ENCODE measurements at regions not wholly inside any gene's neighbourhood (a gene's known extent, or its start where the extent isn't known, plus 50 kb on each side); places are given as distances from the start of the nearest gene placed in this dataset.
"Not testable (repeated sequence)": the region's sequence is repeated elsewhere in the genome, so short reads cannot be mapped to it uniquely, and the experiment has no call there.

DNA sequence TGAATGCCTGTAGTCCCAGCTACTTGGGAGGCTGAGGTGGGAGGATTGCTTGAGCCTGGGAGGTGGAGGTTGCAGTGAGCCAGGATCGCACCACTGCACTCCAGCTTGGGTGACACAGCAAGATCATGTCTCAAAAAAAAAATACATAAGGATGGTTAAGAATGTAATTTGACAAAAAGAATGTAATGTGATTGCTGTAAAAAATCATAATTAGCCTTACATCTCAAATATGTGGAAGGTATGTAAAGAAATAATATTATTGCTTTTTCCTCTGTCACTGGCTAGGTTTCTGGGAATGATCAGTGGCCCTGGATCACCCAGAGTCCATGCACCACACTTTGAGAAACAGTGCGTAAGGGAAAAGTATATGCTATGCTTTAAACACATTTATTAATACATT lies 106.1 kb upstream of the C1GALT1C1 start:
- Histone ChIP-seq H3K4me1 (ENCODE audit: low read depth, poor library complexity, severe bottlenecking) (peaks cover 7% of the 10 kb centered on the region), H3K79me2 (ENCODE audit: insufficient read depth, low read depth) (no peaks in the 10 kb centered on the region), H3K4me3 (IDR thresholded peaks at IDR 0.05; ENCODE audit: insufficient read depth, low read depth, low read length) (no peak overlapping the region), H3K27ac (no peak overlapping the region), H3K4me2 (no peak overlapping the region), H3K36me3 (ENCODE audit: insufficient read depth) (no peaks in the 10 kb centered on the region), H3K9ac (no peak overlapping the region), H2AFZ (ENCODE audit: low read depth) (no peak overlapping the region), H4K20me1 (ENCODE audit: insufficient read depth) (no peaks in the 10 kb centered on the region), H3K27me3 (ENCODE audit: insufficient read depth, low read depth) (no peaks in the 10 kb centered on the region)
- TF ChIP-seq, protein P1, sequence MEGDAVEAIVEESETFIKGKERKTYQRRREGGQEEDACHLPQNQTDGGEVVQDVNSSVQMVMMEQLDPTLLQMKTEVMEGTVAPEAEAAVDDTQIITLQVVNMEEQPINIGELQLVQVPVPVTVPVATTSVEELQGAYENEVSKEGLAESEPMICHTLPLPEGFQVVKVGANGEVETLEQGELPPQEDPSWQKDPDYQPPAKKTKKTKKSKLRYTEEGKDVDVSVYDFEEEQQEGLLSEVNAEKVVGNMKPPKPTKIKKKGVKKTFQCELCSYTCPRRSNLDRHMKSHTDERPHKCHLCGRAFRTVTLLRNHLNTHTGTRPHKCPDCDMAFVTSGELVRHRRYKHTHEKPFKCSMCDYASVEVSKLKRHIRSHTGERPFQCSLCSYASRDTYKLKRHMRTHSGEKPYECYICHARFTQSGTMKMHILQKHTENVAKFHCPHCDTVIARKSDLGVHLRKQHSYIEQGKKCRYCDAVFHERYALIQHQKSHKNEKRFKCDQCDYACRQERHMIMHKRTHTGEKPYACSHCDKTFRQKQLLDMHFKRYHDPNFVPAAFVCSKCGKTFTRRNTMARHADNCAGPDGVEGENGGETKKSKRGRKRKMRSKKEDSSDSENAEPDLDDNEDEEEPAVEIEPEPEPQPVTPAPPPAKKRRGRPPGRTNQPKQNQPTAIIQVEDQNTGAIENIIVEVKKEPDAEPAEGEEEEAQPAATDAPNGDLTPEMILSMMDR (conservative IDR thresholded peaks at IDR 0.05; ENCODE audit: low read depth, low read length) = no peak

- TF ChIP-seq, protein P1 (conservative IDR thresholded peaks at IDR 0.05; ENCODE audit: low read depth, low read length) = no peak
- Histone ChIP-seq H3K27ac (no peak overlapping the region), H3K4me3 (IDR thresholded peaks at IDR 0.05; ENCODE audit: insufficient read depth, low read depth, low read length) (no peak overlapping the region), H3K9ac (no peak overlapping the region), H3K4me2 (no peak overlapping the region), H3K27me3 (ENCODE audit: insufficient read depth, low read depth) (no peaks in the 10 kb centered on the region), H3K4me1 (ENCODE audit: low read depth, poor library complexity, severe bottlenecking) (no peaks in the 10 kb centered on the region), H2AFZ (ENCODE audit: low read depth) (no peak overlapping the region), H3K36me3 (ENCODE audit: insufficient read depth) (no peaks in the 10 kb centered on the region), H3K79me2 (ENCODE audit: insufficient read depth, low read depth) (no peaks in the 10 kb centered on the region), H4K20me1 (ENCODE audit: insufficient read depth) (no peaks in the 10 kb centered on the region)
Measured at GRCh38 chrX:120732879-120733278, 103.0 kb upstream of the C1GALT1C1 start.

DNA sequence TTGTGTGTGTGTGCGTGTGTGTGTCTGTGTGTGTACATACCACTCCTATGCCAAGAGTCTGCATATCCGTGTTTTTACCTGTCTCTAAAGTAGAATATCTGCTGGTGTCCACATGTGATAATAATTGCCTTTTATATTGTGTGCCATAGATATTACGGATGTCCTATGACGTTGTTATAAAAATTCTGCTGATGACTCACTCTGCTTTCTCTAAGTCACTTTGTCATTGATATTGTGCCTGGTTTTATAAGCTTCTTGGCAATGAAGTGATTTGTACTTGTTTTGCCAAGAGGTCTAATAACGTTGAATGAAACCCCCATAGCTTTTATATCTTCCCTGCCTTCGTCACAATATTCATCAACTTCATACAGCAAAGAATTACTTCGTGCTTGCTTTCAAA lies 102.6 kb upstream of the C1GALT1C1 start:
- Histone ChIP-seq H3K4me1 (ENCODE audit: low read depth, poor library complexity, severe bottlenecking) (no peaks in the 10 kb centered on the region), H3K9ac (no peak overlapping the region), H3K27me3 (ENCODE audit: insufficient read depth, low read depth) (no peaks in the 10 kb centered on the region), H4K20me1 (ENCODE audit: insufficient read depth) (no peaks in the 10 kb centered on the region), H3K79me2 (ENCODE audit: insufficient read depth, low read depth) (no peaks in the 10 kb centered on the region), H3K36me3 (ENCODE audit: insufficient read depth) (no peaks in the 10 kb centered on the region), H2AFZ (ENCODE audit: low read depth) (no peak overlapping the region), H3K4me2 (no peak overlapping the region), H3K4me3 (IDR thresholded peaks at IDR 0.05; ENCODE audit: insufficient read depth, low read depth, low read length) (no peak overlapping the region), H3K27ac (no peak overlapping the region)
- TF ChIP-seq, protein P1 (conservative IDR thresholded peaks at IDR 0.05; ENCODE audit: low read depth, low read length) = no peak

DNA sequence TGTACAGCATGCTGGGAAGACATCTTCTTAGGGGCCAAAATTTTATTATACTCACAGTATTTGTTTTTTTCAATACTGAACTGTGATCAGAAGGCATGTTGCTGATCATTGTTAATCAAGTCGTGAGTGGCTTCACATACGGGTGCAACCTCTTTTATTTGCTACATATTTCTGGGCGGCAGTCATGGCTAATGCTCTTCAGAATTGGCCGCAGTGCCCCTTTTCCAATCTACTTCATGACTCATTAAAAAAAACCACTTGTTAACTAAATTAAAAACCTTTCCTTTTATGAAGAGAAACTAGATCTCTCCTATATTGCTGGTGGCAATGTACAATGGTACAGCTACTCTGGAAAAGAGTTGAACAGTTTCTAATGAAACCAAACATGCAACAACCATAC lies 101.5 kb upstream of the C1GALT1C1 start:
- no peaks in the 10 kb centered on the region for H3K4me1 ChIP-seq (ENCODE audit: low read depth, poor library complexity, severe bottlenecking)
- H3K4me3 ChIP-seq (IDR thresholded peaks at IDR 0.05; ENCODE audit: insufficient read depth, low read depth, low read length) = no peak overlapping the region
- H3K79me2 ChIP-seq (ENCODE audit: insufficient read depth, low read depth) = no peaks in the 10 kb centered on the region
- no peak overlapping the region for H3K9ac ChIP-seq
- no peaks in the 10 kb centered on the region for H3K27me3 ChIP-seq (ENCODE audit: insufficient read depth, low read depth)
- no peaks in the 10 kb centered on the region for H3K36me3 ChIP-seq (ENCODE audit: insufficient read depth)
- no peak overlapping the region for H3K4me2 ChIP-seq
- no peaks in the 10 kb centered on the region for H4K20me1 ChIP-seq (ENCODE audit: insufficient read depth)
- no peak overlapping the region for H2AFZ ChIP-seq (ENCODE audit: low read depth)
- no peak overlapping the region for H3K27ac ChIP-seq
- TF ChIP-seq, protein P1 (conservative IDR thresholded peaks at IDR 0.05; ENCODE audit: low read depth, low read length) = no peak

GRCh38 chrX:120729506-120730255 lies 99.8 kb upstream of the C1GALT1C1 start:
- not testable (repeated sequence) for H3K79me2 ChIP-seq (ENCODE audit: insufficient read depth, low read depth); H3K9ac ChIP-seq; H2AFZ ChIP-seq (ENCODE audit: low read depth); H3K27ac ChIP-seq; H3K27me3 ChIP-seq (ENCODE audit: insufficient read depth, low read depth); H3K36me3 ChIP-seq (ENCODE audit: insufficient read depth); H3K4me3 ChIP-seq (IDR thresholded peaks at IDR 0.05; ENCODE audit: insufficient read depth, low read depth, low read length); H3K4me2 ChIP-seq; H3K4me1 ChIP-seq (ENCODE audit: low read depth, poor library complexity, severe bottlenecking); H4K20me1 ChIP-seq (ENCODE audit: insufficient read depth)

Data from KMS-11 (cell line).